Prostate gland (tissue), 2 donors: ENCODE measurements at regions not wholly inside any gene's neighbourhood (a gene's known extent, or its start where the extent isn't known, plus 50 kb on each side); places are given as distances from the start of the nearest gene placed in this dataset.

Experiments used
- DNase-seq: peaks from one replicate; pipeline ENCODE4 v3.0.0-alpha.2; 2019; ENCODE audit warnings: low spot score
- H3K27ac ChIP-seq, 2 donors: fragments of 200-600 bp; sonication (generic); 2 replicates each; pipeline ENCODE4 v1.5.1; 2017 to 2019
- H3K27me3 ChIP-seq: fragments of 200-600 bp; sonication (generic); replicated peaks from 2 replicates; pipeline ENCODE4 v1.5.1; 2019; ENCODE audit not compliant: insufficient read depth
- H3K36me3 ChIP-seq, 2 donors: fragments of 200-600 bp; sonication (generic); 1 replicate in 1 of 2; 2 replicates in 1 of 2; pipeline versions ENCODE4 v1.5.1 to v1.8.1; 2017 to 2019
- H3K4me1 ChIP-seq: fragments of 200-600 bp; sonication (generic); replicated peaks from 2 replicates; pipeline ENCODE4 v1.5.1; 2019
- H3K4me3 ChIP-seq, 2 donors: fragments of 200-600 bp; sonication (generic); 2 replicates each; pipeline ENCODE4 v1.5.1; 2017 to 2019
- H3K9me3 ChIP-seq: fragments of 200-600 bp; sonication (generic); 2 replicates; pipeline ENCODE4 v1.5.1; 2017
- POLR2A ChIP-seq: fragments of 450-650 bp; IDR thresholded peaks from one replicate; pipeline ENCODE4 v1.6.1; 2016; ENCODE audit warnings: antibody characterized with exemption, mild to moderate bottlenecking
- POLR2AphosphoS5 ChIP-seq: sonication (generic); formaldehyde crosslinking; IDR thresholded peaks from one replicate; pipeline ENCODE4 v1.6.1; 2017; ENCODE audit warnings: antibody characterized with exemption
- WGBS: methylation state at CpG from one replicate; pipeline ENCODE4 v1.1.5; 2018; 5-methylcytosine and 5-hydroxymethylcytosine counted together
- intact Hi-C: fragments of 100-400 bp; cut with DNase I; formaldehyde crosslinking; loops from one replicate; pipeline ENCODE4 v1.14.2; 2022
- TF ChIP-seq, protein P1 (sequence below), 4 experiments: fragments of 200-600 bp in 2 of 4; fragments of 450-650 bp in 2 of 4; sonication (generic) in 2 of 4; IDR thresholded peaks; 1 replicate in 3 of 4; 2 replicates in 1 of 4; pipeline ENCODE4 v1.5.1; 2016 to 2019; ENCODE audit warnings: antibody characterized with exemption in 4 of 4, mild to moderate bottlenecking in 2 of 4, moderate library complexity in 2 of 4

DNA sequence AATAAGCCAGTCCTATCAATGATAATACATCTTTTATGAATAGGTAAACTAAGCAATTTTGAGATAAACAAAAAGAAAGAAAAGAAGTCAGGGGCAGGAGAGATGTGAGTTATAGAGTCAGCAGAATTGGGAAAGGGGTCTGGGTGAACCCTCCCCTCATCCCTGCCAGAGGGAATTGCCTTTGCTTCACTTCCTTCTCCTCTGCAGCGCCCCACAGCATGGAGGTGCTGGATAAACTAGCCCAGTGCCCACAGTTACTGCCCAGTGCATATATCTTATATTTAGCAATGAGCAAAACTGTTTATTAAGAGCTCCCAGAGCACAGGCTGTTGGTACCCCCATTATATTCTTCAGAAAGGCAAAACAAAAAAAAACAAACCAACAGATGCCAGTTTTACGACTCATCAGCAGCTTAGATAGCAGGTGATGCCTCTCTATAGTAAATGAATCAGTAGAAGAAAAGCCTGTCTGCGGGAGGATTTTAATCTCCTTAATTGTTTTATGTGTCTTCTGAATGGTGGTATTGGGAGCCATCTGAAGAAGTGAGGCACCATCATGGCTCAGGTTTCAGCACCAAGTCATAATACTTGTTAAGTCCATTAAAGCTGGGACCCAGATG is 419.2 kb downstream of the EPM2A start:
- no peak overlapping the region for H3K27ac ChIP-seq
- DNase-seq, result no peak
- H3K4me1 ChIP-seq, result no peaks in the 10 kb centered on the region
- no peaks in the 10 kb centered on the region for H3K27me3 ChIP-seq
- WGBS, result 85% methylated on average over 3 of the region's 3 CpGs
- no peaks in the 10 kb centered on the region for H3K9me3 ChIP-seq
- no peak overlapping the region for H3K4me3 ChIP-seq
- H3K36me3 ChIP-seq, result no peaks in the 10 kb centered on the region
- intact Hi-C loops, result no loop called here
- TF ChIP-seq POLR2A (no peak), POLR2AphosphoS5 (no peak)
- TF ChIP-seq, protein P1, sequence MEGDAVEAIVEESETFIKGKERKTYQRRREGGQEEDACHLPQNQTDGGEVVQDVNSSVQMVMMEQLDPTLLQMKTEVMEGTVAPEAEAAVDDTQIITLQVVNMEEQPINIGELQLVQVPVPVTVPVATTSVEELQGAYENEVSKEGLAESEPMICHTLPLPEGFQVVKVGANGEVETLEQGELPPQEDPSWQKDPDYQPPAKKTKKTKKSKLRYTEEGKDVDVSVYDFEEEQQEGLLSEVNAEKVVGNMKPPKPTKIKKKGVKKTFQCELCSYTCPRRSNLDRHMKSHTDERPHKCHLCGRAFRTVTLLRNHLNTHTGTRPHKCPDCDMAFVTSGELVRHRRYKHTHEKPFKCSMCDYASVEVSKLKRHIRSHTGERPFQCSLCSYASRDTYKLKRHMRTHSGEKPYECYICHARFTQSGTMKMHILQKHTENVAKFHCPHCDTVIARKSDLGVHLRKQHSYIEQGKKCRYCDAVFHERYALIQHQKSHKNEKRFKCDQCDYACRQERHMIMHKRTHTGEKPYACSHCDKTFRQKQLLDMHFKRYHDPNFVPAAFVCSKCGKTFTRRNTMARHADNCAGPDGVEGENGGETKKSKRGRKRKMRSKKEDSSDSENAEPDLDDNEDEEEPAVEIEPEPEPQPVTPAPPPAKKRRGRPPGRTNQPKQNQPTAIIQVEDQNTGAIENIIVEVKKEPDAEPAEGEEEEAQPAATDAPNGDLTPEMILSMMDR (IDR thresholded peaks at IDR 0.05), result no peak

GRCh38 chr6:145318952-145319351 is 416.4 kb downstream of the EPM2A start:
- intact Hi-C loops, result no loop called here
- DNase-seq, result no peak
- H3K4me1 ChIP-seq, result no peaks in the 10 kb centered on the region
- no peak overlapping the region for H3K4me3 ChIP-seq
- no peaks in the 10 kb centered on the region for H3K9me3 ChIP-seq
- no peaks in the 10 kb centered on the region for H3K36me3 ChIP-seq
- no peak for TF ChIP-seq POLR2A
- no peak overlapping the region for H3K27ac ChIP-seq
- H3K27me3 ChIP-seq, result no peaks in the 10 kb centered on the region

- Histone ChIP-seq H3K27ac (no peak overlapping the region), H3K9me3 (no peaks in the 10 kb centered on the region), H3K36me3 (no peaks in the 10 kb centered on the region), H3K4me3 (no peak overlapping the region), H3K27me3 (no peaks in the 10 kb centered on the region), H3K4me1 (no peaks in the 10 kb centered on the region)
- TF ChIP-seq POLR2AphosphoS5 (no peak), POLR2A (no peak)
- TF ChIP-seq, protein P1 (IDR thresholded peaks at IDR 0.05), result no peak
- intact Hi-C loops, result no loop called here
- DNase-seq, result no peak
- WGBS, result 93% methylated on average over 2 of the region's 2 CpGs
These were observed 415.7 kb downstream of the EPM2A start for GRCh38 chr6:145319605-145320004.

- Histone ChIP-seq H3K9me3 (no peaks in the 10 kb centered on the region), H3K4me3 (no peak overlapping the region), H3K36me3 (no peaks in the 10 kb centered on the region), H3K27ac (no peak overlapping the region), H3K4me1 (no peaks in the 10 kb centered on the region), H3K27me3 (no peaks in the 10 kb centered on the region)
- intact Hi-C loops, result no loop called here
- WGBS, result 32% methylated on average over 1 of the region's 1 CpG
- DNase-seq, result no peak
- TF ChIP-seq POLR2A, result no peak
- TF ChIP-seq, protein P1 (IDR thresholded peaks at IDR 0.05), result no peak
- no peak for TF ChIP-seq POLR2AphosphoS5
These were observed 411.7 kb downstream of the EPM2A start for GRCh38 chr6:145323646-145324045.

DNA sequence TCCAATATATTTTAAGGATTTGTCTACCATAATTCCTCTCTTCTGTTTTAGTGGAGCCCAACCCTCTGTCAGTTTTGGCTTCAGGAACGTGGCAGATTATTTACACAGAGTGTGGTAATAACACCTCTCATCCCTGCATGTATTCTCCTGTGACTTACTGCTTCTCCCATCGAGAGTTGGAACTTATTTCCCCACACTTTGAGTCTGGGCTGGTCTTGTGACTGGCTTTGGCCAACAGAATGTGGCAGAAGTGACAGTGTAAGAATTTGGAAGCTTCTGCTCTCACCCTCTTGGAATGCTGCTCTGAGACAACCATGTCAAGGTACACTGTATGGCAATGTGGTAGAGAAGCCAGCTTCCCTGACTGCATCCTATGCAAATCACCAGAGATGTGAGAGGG is 407.7 kb downstream of the EPM2A start:
- intact Hi-C loops, result no loop called here
- Histone ChIP-seq H3K9me3 (no peaks in the 10 kb centered on the region), H3K27me3 (no peaks in the 10 kb centered on the region), H3K4me1 (no peaks in the 10 kb centered on the region), H3K27ac (no peak overlapping the region), H3K4me3 (no peak overlapping the region), H3K36me3 (no peaks in the 10 kb centered on the region)
- no peak for DNase-seq
- TF ChIP-seq, protein P1 (IDR thresholded peaks at IDR 0.05), result no peak
- 48% methylated on average over 2 of the region's 2 CpGs for WGBS
